CD1c-positive myeloid dendritic cell (primary cell): ENCODE measurements at regions not wholly inside any gene's neighbourhood (a gene's known extent, or its start where the extent isn't known, plus 50 kb on each side); places are given as distances from the start of the nearest gene placed in this dataset.
"Not testable (repeated sequence)": the region's sequence is repeated elsewhere in the genome, so short reads cannot be mapped to it uniquely, and the experiment has no call there.

Source experiments
- DNase-seq: peaks from one replicate; pipeline ENCODE4 v3.0.0-alpha.2; 2016; ENCODE audit errors: extremely low spot score

- DNase-seq, result no peak
Measured at GRCh38 chr9:86624630-86625029, 270.4 kb upstream of the TUT7 start.

- peak; percentile 26 for DNase-seq
Measured at GRCh38 chr9:86614871-86615849, 260.9 kb upstream of the TUT7 start.

GRCh38 chr9:86613943-86614342 lies 259.7 kb upstream of the TUT7 start:
- no peak for DNase-seq

GRCh38 chr9:86611534-86611933 lies 257.3 kb upstream of the TUT7 start:
- DNase-seq, result not testable (repeated sequence)

GRCh38 chr9:86605303-86605702 lies 251.1 kb upstream of the TUT7 start:
- no peak for DNase-seq

GRCh38 chr9:86604741-86605140 lies 250.5 kb upstream of the TUT7 start:
- no peak for DNase-seq

GRCh38 chr9:86602715-86603114 lies 248.5 kb upstream of the TUT7 start:
- no peak for DNase-seq

GRCh38 chr9:86601697-86602096 lies 247.5 kb upstream of the TUT7 start:
- DNase-seq, result no peak

- no peak for DNase-seq
Measured at GRCh38 chr9:86600977-86601376, 246.8 kb upstream of the TUT7 start.

- DNase-seq, result no peak
Measured at GRCh38 chr9:86600291-86600690, 246.1 kb upstream of the TUT7 start.

- no peak for DNase-seq
Measured at GRCh38 chr9:86599561-86599960, 245.4 kb upstream of the TUT7 start.

- no peak for DNase-seq
Measured at GRCh38 chr9:86598411-86599239, 244.4 kb upstream of the TUT7 start.

GRCh38 chr9:86594724-86595123 lies 240.5 kb upstream of the TUT7 start:
- DNase-seq, result no peak

- DNase-seq, result no peak
Measured at GRCh38 chr9:86591472-86591871, 237.3 kb upstream of the TUT7 start.

GRCh38 chr9:86589730-86590129 lies 235.5 kb upstream of the TUT7 start:
- no peak for DNase-seq

GRCh38 chr9:86589273-86589672 lies 235.1 kb upstream of the TUT7 start:
- no peak for DNase-seq

GRCh38 chr9:86586144-86586494 lies 231.9 kb upstream of the TUT7 start:
- no peak for DNase-seq

- no peak for DNase-seq
Measured at GRCh38 chr9:86585422-86586143, 231.4 kb upstream of the TUT7 start.

- DNase-seq, result no peak
Measured at GRCh38 chr9:86580688-86581087, 226.5 kb upstream of the TUT7 start.

- no peak for DNase-seq
Measured at GRCh38 chr9:86578722-86579121, 224.5 kb upstream of the TUT7 start.

GRCh38 chr9:86577420-86578333 lies 223.5 kb upstream of the TUT7 start:
- DNase-seq, result no peak
